ENCODE measurements at regions not wholly inside any gene's neighbourhood (a gene's known extent, or its start where the extent isn't known, plus 50 kb on each side); places are given as distances from the start of the nearest gene placed in this dataset.

DNA sequence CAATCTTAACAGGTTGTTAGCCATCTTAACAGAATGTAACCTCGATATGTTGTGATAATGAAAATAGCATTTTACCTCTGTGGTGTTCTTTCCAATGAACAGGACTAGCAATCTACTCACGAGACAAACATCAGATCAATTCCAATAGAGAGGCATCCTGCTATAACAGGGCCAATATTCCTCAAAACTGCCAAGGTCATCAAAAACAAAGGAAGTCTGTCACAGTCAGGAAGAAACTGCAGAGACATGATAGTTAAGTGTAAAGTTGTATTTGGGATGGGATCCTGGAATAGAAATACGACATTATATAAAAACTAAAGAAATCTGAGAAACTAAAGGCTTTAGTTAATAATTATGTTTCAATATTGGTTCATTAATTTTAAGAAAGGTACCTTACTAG is 588.9 kb upstream of the NETO1 start:
- ChIA-PET SMC1A (ENCODE audit: uncharacterized antibody, unreplicated experiment) (no interaction called here), CTCF (no interaction called here), POLR2A (no interaction called here), RAD21 (ENCODE audit: unreplicated experiment) (no interaction called here)
- WGBS (ENCODE audit: insufficient coverage, insufficient replicate concordance, low lambda C conversion rate, missing lambda C conversion rate), result 2% methylated on average over 3 of the region's 3 CpGs
- in situ Hi-C loops (cut with MboI) (no loop called here), intact Hi-C loops (cut with micrococcal nuclease; ENCODE audit: unreplicated experiment) (no loop called here)
- no peaks in the 10 kb centered on the region for H3K9me3 ChIP-seq (replicated peaks; ENCODE audit: control insufficient read depth, insufficient read depth, low read length)
- DNase-seq (ENCODE audit: low read depth, low spot score) (no peak), FAIRE-seq (no peak), ATAC-seq (no peak)
- H3K4me3 ChIP-seq, result no peak overlapping the region
- no TSS peak for BruUV-seq (replicated peaks)
- no peak overlapping the region for H3K27ac ChIP-seq (ENCODE audit: control insufficient read depth, insufficient read depth)
- H3K27me3 ChIP-seq (replicated peaks in 1 of 2; ENCODE audit: control insufficient read depth in 2 of 2, insufficient read depth in 2 of 2, low read length in 1 of 2), result no peaks in the 10 kb centered on the region
- no peaks in the 10 kb centered on the region for H3K36me3 ChIP-seq (ENCODE audit: control insufficient read depth in 2 of 2, insufficient read depth in 2 of 2, low read length in 1 of 2)
- H4K20me1 ChIP-seq (ENCODE audit: control insufficient read depth, insufficient read depth), result no peaks in the 10 kb centered on the region
- TF ChIP-seq TARDBP (IDR thresholded peaks at IDR 0.05; ENCODE audit: borderline replicate concordance), result no peak
- no peak for TF ChIP-seq RFX5 (IDR thresholded peaks at IDR 0.05; ENCODE audit: low read depth, low read length)
- no peaks in the 10 kb centered on the region for H3K4me1 ChIP-seq (ENCODE audit: control insufficient read depth, insufficient read depth, low read length)
- no peak overlapping the region for H3K9ac ChIP-seq (ENCODE audit: control insufficient read depth, insufficient read depth, low read length)
- no peak overlapping the region for H2AFZ ChIP-seq (ENCODE audit: control insufficient read depth, low read depth, low read length)
- H3K79me2 ChIP-seq (ENCODE audit: control insufficient read depth, insufficient read depth, low read length), result no peaks in the 10 kb centered on the region
- no peak overlapping the region for H3K4me2 ChIP-seq (ENCODE audit: control insufficient read depth, insufficient read depth)

DNA sequence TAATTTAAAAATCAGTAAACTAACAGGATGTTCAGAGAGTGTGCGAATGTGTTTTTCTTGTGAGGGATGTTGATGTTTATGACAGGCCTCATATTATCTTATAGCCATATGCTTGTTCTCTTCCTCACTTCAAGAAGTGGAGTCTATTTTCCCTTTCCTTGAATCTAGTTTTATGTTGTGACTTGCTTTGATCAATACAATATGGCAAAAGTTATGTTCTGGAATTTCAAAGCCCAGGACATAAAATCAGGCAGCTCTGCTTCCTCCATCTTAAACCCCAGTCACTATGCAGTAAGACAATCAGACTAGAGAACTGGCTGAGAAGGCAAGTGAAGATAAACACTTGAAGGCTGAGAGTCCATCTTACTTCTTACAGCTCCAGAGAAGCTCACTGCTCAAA is 585.1 kb upstream of the NETO1 start:
- FAIRE-seq, result no peak
- Histone ChIP-seq H3K4me2 (ENCODE audit: control insufficient read depth, insufficient read depth) (no peak overlapping the region), H2AFZ (ENCODE audit: control insufficient read depth, low read depth, low read length) (no peak overlapping the region), H3K36me3 (ENCODE audit: control insufficient read depth in 2 of 2, insufficient read depth in 2 of 2, low read length in 1 of 2) (no peaks in the 10 kb centered on the region), H3K27ac (ENCODE audit: control insufficient read depth, insufficient read depth) (no peak overlapping the region), H3K4me1 (ENCODE audit: control insufficient read depth, insufficient read depth, low read length) (no peaks in the 10 kb centered on the region), H3K9ac (ENCODE audit: control insufficient read depth, insufficient read depth, low read length) (no peak overlapping the region), H4K20me1 (ENCODE audit: control insufficient read depth, insufficient read depth) (no peaks in the 10 kb centered on the region), H3K4me3 (no peak overlapping the region), H3K79me2 (ENCODE audit: control insufficient read depth, insufficient read depth, low read length) (no peaks in the 10 kb centered on the region), H3K27me3 (replicated peaks in 1 of 2; ENCODE audit: control insufficient read depth in 2 of 2, insufficient read depth in 2 of 2, low read length in 1 of 2) (no peaks in the 10 kb centered on the region), H3K9me3 (replicated peaks; ENCODE audit: control insufficient read depth, insufficient read depth, low read length) (no peaks in the 10 kb centered on the region)
- intact Hi-C loops (cut with micrococcal nuclease; ENCODE audit: unreplicated experiment), result no loop called here
- DNase-seq (ENCODE audit: low read depth, low spot score), result no peak
- POLR2A ChIA-PET, result no interaction called here
- whole genome bisulfite sequencing (ENCODE audit: insufficient coverage, insufficient replicate concordance, low lambda C conversion rate, missing lambda C conversion rate), result 100% methylated on average over 1 of the region's 1 CpG
- no TSS peak for BruUV-seq (replicated peaks)
- RAD21 ChIA-PET (ENCODE audit: unreplicated experiment), result no interaction called here
- in situ Hi-C loops (cut with MboI), result no loop called here
- CTCF ChIA-PET, result no interaction called here
- no peak for ATAC-seq
- SMC1A ChIA-PET (ENCODE audit: uncharacterized antibody, unreplicated experiment), result no interaction called here
- no peak for TF ChIP-seq SRF (IDR thresholded peaks at IDR 0.05; ENCODE audit: low read depth in 2 of 2, low read length in 2 of 2)
- TF ChIP-seq, protein P1, sequence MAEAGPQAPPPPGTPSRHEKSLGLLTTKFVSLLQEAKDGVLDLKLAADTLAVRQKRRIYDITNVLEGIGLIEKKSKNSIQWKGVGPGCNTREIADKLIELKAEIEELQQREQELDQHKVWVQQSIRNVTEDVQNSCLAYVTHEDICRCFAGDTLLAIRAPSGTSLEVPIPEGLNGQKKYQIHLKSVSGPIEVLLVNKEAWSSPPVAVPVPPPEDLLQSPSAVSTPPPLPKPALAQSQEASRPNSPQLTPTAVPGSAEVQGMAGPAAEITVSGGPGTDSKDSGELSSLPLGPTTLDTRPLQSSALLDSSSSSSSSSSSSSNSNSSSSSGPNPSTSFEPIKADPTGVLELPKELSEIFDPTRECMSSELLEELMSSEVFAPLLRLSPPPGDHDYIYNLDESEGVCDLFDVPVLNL (IDR thresholded peaks at IDR 0.05; ENCODE audit: low read depth, low read length), result no peak
- TF ChIP-seq TCF12 (IDR thresholded peaks at IDR 0.05; ENCODE audit: low read depth, low read length), result no peak
- TF ChIP-seq, protein P2, sequence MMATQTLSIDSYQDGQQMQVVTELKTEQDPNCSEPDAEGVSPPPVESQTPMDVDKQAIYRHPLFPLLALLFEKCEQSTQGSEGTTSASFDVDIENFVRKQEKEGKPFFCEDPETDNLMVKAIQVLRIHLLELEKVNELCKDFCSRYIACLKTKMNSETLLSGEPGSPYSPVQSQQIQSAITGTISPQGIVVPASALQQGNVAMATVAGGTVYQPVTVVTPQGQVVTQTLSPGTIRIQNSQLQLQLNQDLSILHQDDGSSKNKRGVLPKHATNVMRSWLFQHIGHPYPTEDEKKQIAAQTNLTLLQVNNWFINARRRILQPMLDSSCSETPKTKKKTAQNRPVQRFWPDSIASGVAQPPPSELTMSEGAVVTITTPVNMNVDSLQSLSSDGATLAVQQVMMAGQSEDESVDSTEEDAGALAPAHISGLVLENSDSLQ (IDR thresholded peaks at IDR 0.05), result no peak
- TF ChIP-seq NFYA (IDR thresholded peaks at IDR 0.05; ENCODE audit: borderline replicate concordance, low read depth, low read length), result no peak
- no peak for TF ChIP-seq ASH2L (IDR thresholded peaks at IDR 0.05; ENCODE audit: borderline replicate concordance, low read depth)
- no peak for TF ChIP-seq TAF1 (IDR thresholded peaks at IDR 0.05; ENCODE audit: borderline replicate concordance, low read depth, low read length)
- TF ChIP-seq RUNX3 (IDR thresholded peaks at IDR 0.05; ENCODE audit: low read length), result no peak
- TF ChIP-seq CHD4 (IDR thresholded peaks at IDR 0.05), result no peak
- TF ChIP-seq MEF2A (IDR thresholded peaks at IDR 0.05; ENCODE audit: insufficient read depth, low read depth, low read length), result no peak
- TF ChIP-seq RB1 (IDR thresholded peaks at IDR 0.05; ENCODE audit: borderline replicate concordance), result no peak
- no peak for TF ChIP-seq CREM (IDR thresholded peaks at IDR 0.05; ENCODE audit: low read depth)
- no peak for TF ChIP-seq DPF2 (IDR thresholded peaks at IDR 0.05)
- no peak for TF ChIP-seq WRNIP1 (IDR thresholded peaks at IDR 0.05; ENCODE audit: borderline replicate concordance, low read depth, low read length)
- TF ChIP-seq SREBF2 (IDR thresholded peaks at IDR 0.05; ENCODE audit: low read length), result no peak
- TF ChIP-seq RCOR1 (conservative IDR thresholded peaks at IDR 0.05; ENCODE audit: low read depth, low read length), result no peak
- TF ChIP-seq, protein P3, sequence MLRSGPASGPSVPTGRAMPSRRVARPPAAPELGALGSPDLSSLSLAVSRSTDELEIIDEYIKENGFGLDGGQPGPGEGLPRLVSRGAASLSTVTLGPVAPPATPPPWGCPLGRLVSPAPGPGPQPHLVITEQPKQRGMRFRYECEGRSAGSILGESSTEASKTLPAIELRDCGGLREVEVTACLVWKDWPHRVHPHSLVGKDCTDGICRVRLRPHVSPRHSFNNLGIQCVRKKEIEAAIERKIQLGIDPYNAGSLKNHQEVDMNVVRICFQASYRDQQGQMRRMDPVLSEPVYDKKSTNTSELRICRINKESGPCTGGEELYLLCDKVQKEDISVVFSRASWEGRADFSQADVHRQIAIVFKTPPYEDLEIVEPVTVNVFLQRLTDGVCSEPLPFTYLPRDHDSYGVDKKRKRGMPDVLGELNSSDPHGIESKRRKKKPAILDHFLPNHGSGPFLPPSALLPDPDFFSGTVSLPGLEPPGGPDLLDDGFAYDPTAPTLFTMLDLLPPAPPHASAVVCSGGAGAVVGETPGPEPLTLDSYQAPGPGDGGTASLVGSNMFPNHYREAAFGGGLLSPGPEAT (IDR thresholded peaks at IDR 0.05; ENCODE audit: low read depth), result no peak
